NCI-H82 treated with DMSO at 0.1 percent for 48 hours (cell line): ENCODE measurements at regions not wholly inside any gene's neighbourhood (a gene's known extent, or its start where the extent isn't known, plus 50 kb on each side); places are given as distances from the start of the nearest gene placed in this dataset.

Experiments
- DNase-seq: peaks from one replicate; lab custom pipeline; 2025; ENCODE audit not compliant: unreplicated experiment; lab: John Stamatoyannopoulos, UW

DNA sequence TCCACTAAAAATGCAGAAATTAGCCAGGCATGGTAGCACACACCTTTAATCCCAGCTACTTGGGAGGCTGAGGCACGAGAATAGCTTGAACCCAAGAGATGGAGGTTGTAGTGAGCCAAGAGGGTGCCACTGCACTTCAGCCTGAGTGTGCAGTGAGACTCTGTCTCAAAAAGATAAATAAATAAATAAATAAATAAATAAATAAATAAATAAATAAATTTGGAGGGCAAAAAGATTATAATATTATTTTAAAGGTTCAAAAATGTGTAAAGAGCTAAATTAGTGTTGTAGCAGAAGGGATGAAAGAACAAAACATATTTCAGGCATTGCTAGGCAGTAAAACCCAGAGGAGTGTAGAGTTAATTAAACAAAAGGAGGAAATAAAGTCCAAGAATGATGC is 1136.4 kb upstream of the CDH2 start:
- no peak for DNase-seq

DNA sequence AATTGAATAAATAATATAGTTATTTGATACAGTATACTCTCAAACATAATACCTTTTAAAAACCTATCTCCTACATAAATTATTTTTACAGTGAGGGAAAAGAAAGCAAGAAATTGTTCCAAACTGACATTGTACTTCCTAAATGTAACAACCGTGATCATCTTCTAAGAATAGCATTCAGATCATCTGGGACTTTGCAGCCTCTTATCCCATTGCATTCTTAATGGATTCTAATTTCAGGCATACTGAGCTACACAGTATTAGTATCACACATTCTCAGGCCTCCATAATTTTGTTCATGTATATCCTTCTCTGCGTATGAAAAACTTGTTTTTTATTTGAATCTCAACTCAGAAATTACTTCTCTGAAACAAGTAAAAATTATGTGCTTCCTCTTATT is 1134.7 kb upstream of the CDH2 start:
- DNase-seq, result no peak

DNA sequence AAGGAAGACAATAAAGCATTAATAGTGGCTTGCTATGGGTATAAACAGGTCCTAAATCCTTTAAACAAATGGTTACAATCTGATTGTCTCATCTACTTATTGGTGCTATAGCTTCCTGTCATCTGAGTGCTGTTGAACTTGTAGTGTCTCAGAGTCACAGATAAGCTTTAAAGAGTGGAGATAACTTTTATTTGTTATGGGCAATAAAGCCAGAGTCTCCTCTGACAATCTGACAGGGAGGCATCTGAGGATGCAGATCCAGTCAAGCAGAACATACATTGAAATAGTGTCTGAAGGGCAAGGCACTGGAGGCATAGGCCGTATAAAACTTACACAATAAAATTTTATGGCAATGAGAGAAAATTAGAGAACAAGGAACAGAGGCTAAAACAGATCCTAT is 1132.4 kb upstream of the CDH2 start:
- peak; percentile 50 for DNase-seq

GRCh38 chr18:29307982-29308381 is 1131.1 kb upstream of the CDH2 start:
- no peak for DNase-seq

DNA sequence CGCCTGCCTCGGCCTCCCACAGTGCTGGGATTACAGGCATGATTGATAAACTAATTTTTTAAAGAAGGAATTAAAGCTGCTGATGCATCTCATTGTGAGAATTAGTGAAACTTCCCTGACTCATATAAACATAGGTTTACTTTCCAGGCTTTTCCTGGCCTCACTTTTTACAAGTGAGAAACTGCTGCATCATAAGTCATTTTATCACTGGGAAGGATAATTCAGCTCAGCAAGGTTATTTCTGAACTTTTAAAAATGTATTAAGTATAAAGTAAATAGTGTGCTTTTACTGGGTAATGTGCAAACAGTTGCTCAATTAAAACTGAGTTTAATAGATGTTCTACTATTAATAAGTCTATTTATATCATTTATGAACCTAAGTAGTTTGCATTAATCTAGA is 1130.3 kb upstream of the CDH2 start:
- DNase-seq, result no peak

DNA sequence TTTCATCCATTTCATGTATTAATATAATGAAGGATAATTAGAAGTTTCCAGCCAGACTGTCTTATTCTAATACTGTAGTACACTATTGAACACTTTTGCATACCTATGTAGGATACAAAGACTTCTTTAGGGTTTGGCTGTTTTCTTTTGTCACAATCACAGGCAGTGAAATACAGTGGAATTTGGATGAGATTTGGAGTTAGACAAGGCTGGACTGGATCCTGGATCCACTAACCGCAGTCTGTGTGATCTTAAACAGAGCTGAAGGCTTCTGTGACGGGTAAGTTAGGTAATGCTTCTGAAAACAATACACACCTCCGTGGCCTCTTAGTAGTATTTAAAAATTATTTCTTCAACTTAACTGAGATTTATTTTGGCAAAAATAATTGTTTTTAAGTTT is 1128.6 kb upstream of the CDH2 start:
- no peak for DNase-seq

- no peak for DNase-seq
Measured at GRCh38 chr18:29301048-29301447, 1124.1 kb upstream of the CDH2 start.

- no peak for DNase-seq
Measured at GRCh38 chr18:29285471-29285870, 1108.5 kb upstream of the CDH2 start.

- DNase-seq, result no peak
Measured at GRCh38 chr18:29271501-29271900, 1094.6 kb upstream of the CDH2 start.

DNA sequence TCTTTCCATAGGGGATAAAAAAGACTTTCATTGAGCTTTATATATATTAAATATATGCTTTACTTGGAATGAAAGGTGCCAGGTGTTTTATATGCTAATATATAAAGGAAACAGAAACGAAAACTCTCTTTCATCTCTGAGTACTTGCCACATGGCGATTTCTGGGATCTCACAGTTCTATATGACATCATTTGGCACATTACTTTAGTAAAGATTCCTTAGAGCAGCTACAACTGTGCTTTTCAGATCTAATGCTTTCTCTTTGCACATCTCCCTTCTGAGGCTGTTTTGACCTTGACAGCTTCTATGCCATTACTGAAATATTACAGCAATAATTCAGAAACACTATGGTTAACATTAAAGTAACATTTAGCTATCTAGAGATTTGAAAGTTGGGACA is 1082.9 kb upstream of the CDH2 start:
- no peak for DNase-seq

DNA sequence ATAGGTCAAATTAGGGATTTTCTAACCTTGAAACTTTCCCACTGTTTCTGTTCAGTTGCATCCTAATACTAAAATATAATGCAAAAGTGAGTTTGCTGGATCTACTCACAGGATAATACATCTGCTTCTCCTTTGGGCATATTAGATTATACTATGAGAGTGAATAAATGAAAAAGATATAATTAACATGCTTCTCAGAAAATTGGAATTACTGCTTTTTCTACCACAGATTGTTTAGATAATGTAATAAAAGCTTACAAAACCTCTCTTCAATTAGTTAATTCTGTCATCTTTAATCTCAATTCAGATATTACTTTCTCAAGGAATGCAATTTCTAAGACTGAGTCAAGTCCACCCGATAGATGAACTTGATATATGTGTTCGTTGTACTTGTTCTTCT is 1077.2 kb upstream of the CDH2 start:
- DNase-seq, result no peak

DNA sequence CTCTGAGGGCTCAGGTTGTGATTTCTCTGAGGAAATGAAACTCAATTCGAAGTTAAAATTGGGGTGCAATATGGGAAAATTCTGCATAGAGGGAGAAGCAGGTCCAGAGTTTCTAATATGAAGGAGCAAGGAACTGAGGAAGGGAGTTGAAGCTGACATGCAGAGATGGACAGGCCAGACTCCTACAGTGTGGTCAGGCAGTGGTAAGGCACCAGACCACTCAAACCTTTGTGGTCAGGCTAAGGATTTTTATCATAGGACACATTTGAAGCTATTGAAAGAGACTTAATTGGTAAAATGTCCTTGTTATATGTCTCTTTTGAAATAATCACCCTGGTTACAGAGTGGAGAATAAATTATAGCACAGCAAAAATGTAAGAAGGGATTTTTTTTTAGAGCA is 1074.8 kb upstream of the CDH2 start:
- no peak for DNase-seq

- DNase-seq, result no peak
Measured at GRCh38 chr18:29250843-29251242, 1073.9 kb upstream of the CDH2 start.

DNA sequence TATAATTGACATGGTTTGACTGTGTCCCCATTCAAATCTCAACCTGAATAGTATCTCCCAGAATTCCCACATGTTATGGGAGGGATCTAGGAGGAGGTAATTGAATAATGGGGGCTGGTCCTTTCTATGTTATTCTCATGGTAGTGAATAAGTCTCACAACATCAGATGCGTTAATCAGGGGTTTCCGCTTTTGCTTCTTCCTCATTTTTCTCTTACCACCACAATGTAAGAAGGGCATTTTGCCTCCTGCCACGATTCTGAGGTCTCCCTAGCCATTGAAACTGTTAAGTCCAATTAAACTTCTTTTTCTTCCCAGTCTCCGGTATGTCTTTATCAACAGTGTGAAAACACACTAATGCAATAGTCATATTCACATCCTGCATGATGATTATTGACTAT is 1073.3 kb upstream of the CDH2 start:
- DNase-seq, result no peak

DNA sequence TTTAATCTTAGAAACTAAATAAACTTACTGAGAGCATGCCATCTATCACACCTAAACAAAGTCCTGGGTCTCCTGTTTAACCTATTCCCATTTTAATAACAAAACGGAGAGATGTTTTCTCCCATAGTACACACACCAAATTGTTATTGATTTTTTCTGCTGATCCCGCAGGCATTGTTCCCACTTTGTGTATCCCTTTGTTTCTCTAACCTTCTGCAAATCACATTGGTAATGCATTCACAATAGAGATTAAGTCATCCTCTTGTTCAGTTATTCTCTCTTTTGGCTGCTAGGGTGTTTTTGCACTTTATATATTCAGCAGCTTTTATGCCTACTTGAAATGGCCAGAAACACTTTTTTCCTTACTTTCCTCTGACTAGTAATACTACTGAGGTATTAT is 1071.9 kb upstream of the CDH2 start:
- DNase-seq, result no peak

DNA sequence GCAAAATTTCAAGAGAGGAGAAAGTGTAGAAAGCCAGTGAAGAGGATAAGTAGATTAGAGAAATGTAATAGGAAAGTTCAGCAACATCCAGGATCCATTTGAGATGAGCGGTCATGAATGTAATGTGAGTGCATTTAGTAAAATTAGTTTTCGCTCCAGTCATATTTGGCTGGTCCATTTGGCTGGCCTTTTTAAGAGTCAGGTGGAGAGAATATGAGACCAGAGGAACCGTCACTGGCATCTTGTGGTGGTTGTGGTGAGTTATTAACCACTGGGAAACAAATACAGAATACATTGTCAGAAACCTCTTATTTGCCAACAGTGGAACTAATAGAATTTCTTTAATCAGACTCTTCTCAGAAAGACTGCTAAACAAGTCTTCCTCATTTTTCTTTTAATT is 1064.3 kb upstream of the CDH2 start:
- no peak for DNase-seq

GRCh38 chr18:29234751-29235150 is 1057.8 kb upstream of the CDH2 start:
- DNase-seq, result no peak

DNA sequence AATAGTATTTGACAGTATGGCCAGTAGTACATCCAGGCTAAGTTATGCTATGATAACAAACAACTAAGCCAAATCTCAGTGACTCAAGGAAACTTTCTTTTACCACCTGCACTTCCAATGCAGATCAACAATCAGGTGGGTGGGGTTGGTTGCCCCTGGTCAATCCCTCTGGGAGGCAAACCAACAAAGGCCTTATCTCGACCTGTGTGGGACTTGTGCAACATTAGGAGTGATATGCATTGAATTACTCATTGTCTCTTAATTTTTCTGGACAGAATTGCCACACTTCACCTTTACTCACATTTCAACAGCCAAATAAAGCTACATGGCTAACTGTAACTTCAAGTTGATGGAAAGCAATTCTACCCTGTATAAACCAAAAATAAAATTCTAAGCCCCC is 1049.3 kb upstream of the CDH2 start:
- no peak for DNase-seq

GRCh38 chr18:29225351-29225750 is 1048.4 kb upstream of the CDH2 start:
- DNase-seq, result no peak

DNA sequence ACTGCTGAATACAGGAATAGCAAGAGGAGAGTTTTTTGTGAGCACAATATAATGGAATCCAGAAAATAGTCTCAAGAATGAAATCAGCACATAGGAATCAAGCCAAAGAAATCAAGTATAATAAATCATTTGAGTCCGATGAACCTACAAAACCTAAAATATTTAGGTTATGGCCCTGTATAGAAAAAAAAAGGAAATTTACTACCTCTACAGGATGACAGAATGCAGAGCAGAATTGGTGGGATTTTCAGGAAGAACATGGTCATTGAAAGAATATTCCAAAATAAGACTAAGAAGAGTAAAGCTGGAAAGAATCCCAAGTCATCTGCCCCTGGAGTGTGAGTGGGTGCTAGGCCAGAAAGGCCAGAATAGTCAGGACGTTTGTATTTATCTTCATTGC is 1041.2 kb upstream of the CDH2 start:
- no peak for DNase-seq

- no peak for DNase-seq
Measured at GRCh38 chr18:29217124-29217915, 1040.4 kb upstream of the CDH2 start.

DNA sequence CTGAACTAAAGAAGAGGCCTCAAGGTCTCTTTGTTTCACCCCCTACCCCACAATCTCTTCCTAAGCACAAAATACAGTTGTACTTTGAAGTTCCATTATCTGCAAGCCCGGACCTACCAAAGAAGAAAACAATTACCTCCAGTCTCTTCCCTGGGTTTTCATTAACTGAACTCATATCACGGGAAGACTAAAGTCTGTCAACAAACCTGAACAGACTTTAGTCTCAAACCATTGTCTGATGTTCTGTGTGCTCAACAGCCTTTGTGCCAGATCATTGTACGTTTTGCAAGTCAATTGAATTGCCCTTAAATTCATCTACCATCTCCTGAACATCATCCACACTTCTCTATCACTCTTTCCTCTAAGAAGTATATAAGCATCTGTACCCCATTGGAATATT is 1021.9 kb upstream of the CDH2 start:
- DNase-seq, result no peak

GRCh38 chr18:29196307-29196706 is 1019.4 kb upstream of the CDH2 start:
- no peak for DNase-seq
